Upper lobe of right lung (tissue), 1 donor: ENCODE measurements at regions not wholly inside any gene's neighbourhood (a gene's known extent, or its start where the extent isn't known, plus 50 kb on each side); places are given as distances from the start of the nearest gene placed in this dataset.

Experiments used
- ATAC-seq: fragments of 200-7000 bp; cut with Tn5 transposase; one replicate; pipeline ENCODE4 v1.9.1; 2020; ENCODE audit warnings: mild to moderate bottlenecking, moderate library complexity
- DNase-seq: peaks from one replicate; pipeline ENCODE4 v3.0.0-alpha.2; 2020
- H3K27ac ChIP-seq: fragments of 200-600 bp; one replicate; pipeline ENCODE4 v1.8.0; 2022
- H3K27me3 ChIP-seq: fragments of 200-600 bp; one replicate; pipeline ENCODE4 v1.8.0; 2022; ENCODE audit warnings: mild to moderate bottlenecking
- H3K36me3 ChIP-seq: fragments of 200-600 bp; one replicate; pipeline ENCODE4 v1.8.0; 2022
- H3K4me1 ChIP-seq: fragments of 200-600 bp; one replicate; pipeline ENCODE4 v1.8.0; 2022
- H3K4me3 ChIP-seq: fragments of 200-600 bp; one replicate; pipeline ENCODE4 v1.8.0; 2022; ENCODE audit warnings: mild to moderate bottlenecking
- H3K9me3 ChIP-seq: fragments of 200-600 bp; one replicate; pipeline ENCODE4 v1.8.0; 2022
- intact Hi-C: fragments of 100-400 bp; cut with DNase I; formaldehyde crosslinking; loops from one replicate; pipeline ENCODE4 v1.11.0; 2022
- TF ChIP-seq, protein P1 (sequence below): fragments of 200-600 bp; IDR thresholded peaks from one replicate; pipeline ENCODE4 v1.8.0; 2022; ENCODE audit warnings: antibody characterized with exemption
- donor health status: DM: no; HTN: yes; CAD: no; lungs with severe emphysema.

DNA sequence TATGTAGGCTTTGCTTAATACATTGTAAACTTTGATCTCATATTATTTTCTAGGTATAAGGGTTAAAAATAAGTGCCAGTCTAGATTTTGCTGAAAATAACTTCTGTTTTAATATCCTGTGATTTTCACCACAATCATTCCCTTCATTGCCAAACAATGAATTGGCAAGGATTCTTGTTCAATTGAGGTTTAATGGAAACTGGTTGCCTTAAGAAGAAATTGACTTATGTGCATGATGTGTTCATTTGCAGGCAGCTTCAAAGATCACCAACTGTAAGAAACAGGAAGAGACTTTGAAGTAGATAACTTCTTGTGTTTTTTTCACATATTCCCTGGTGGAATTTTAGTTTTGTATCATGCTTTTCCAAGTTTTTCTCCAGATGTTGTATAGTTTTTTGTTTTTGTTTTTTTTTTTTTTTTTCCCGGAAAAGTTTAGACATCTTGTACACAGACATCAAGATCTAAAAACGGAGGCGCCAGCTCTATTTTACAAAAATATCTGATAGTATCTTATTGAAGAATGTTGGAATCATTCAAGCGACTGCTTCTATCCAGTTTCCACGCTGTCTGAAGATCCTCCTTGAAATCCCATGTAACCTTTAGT lies 108.3 kb downstream of the POSTN start:
- H3K27ac ChIP-seq: no peak overlapping the region
- no peak overlapping the region for H3K4me3 ChIP-seq
- DNase-seq (no peak), ATAC-seq (no peak)
- H3K9me3 ChIP-seq: no peaks in the 10 kb centered on the region
- TF ChIP-seq, protein P1, sequence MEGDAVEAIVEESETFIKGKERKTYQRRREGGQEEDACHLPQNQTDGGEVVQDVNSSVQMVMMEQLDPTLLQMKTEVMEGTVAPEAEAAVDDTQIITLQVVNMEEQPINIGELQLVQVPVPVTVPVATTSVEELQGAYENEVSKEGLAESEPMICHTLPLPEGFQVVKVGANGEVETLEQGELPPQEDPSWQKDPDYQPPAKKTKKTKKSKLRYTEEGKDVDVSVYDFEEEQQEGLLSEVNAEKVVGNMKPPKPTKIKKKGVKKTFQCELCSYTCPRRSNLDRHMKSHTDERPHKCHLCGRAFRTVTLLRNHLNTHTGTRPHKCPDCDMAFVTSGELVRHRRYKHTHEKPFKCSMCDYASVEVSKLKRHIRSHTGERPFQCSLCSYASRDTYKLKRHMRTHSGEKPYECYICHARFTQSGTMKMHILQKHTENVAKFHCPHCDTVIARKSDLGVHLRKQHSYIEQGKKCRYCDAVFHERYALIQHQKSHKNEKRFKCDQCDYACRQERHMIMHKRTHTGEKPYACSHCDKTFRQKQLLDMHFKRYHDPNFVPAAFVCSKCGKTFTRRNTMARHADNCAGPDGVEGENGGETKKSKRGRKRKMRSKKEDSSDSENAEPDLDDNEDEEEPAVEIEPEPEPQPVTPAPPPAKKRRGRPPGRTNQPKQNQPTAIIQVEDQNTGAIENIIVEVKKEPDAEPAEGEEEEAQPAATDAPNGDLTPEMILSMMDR: no peak
- intact Hi-C loops: no loop called here
- H3K27me3 ChIP-seq: no peaks in the 10 kb centered on the region
- no peaks in the 10 kb centered on the region for H3K4me1 ChIP-seq
- H3K36me3 ChIP-seq: no peaks in the 10 kb centered on the region

DNA sequence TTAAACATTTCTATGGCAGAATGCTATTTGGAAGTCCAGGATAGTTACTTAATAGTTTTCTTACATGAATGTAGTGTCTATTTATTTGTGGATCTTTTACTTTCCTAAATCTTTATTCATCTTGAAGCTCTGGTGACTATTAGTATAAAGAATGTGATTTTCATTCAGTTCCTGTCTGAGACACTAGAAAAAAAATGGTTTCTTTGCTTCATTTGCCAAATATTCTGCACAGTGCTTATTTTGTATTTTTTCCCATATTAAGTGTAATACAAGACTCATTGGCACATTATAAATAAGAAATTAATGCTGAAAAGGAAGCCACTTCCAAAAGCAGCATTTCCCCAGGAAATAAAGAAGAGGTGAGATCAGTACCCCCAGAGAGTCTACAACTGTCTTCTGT lies 109.8 kb downstream of the POSTN start:
- no peak for ATAC-seq
- no peak overlapping the region for H3K4me3 ChIP-seq
- H3K27me3 ChIP-seq: no peaks in the 10 kb centered on the region
- no peak for DNase-seq
- no peak overlapping the region for H3K27ac ChIP-seq
- no peaks in the 10 kb centered on the region for H3K4me1 ChIP-seq
- intact Hi-C loops: no loop called here
- H3K36me3 ChIP-seq: no peaks in the 10 kb centered on the region
- H3K9me3 ChIP-seq: no peaks in the 10 kb centered on the region
- TF ChIP-seq, protein P1: no peak

DNA sequence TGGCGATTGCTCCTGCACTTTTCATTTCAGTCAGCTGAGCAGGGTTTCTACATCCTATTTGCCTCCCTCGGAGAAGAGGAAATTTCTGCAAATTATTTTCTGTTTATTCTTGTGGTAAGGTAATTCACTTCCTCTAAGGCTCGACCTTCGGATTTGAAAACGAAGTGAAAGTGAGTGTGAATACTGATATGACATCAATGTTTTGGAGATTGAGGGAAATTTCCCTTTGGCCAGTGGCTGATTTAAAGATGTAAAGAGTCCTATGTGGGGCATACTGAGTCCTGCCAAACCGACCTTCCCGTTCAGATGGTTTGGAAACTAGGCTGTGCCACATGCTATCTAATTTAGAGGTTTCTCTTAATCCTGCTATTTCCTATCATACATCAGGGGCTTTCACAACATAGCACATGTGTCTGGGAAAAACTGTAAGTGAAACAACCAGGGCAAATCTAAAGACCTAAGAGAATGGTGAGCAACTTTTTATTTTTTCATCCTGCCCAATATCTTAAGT lies 112.3 kb downstream of the POSTN start:
- Histone ChIP-seq H3K4me1 (no peaks in the 10 kb centered on the region), H3K27ac (no peak overlapping the region), H3K27me3 (no peaks in the 10 kb centered on the region), H3K36me3 (no peaks in the 10 kb centered on the region), H3K4me3 (no peak overlapping the region), H3K9me3 (no peaks in the 10 kb centered on the region)
- DNase-seq (no peak), ATAC-seq (no peak)
- intact Hi-C loops: no loop called here
- TF ChIP-seq, protein P1: no peak

DNA sequence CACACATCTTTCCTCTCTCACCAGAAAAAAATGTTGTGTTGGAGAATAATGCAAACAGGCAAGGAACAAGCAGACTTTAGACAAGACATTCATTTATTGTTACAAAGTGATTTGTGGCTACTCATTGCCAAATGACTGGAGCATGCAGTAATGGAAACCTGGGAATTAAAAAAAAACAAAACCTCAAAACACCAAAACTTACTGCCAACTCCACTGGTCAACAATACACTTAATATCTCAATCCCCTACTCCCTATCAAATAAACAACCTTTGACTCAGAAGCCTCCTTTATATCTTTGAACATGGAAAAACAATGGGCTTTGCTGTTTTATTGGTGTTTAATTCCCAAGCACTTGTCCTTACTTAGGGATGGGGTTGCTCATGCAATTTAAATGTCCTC lies 112.8 kb downstream of the POSTN start:
- DNase-seq (no peak), ATAC-seq (no peak)
- Histone ChIP-seq H3K9me3 (no peaks in the 10 kb centered on the region), H3K4me1 (no peaks in the 10 kb centered on the region), H3K27ac (no peak overlapping the region), H3K4me3 (no peak overlapping the region), H3K27me3 (no peaks in the 10 kb centered on the region), H3K36me3 (no peaks in the 10 kb centered on the region)
- TF ChIP-seq, protein P1: no peak
- intact Hi-C loops: no loop called here

DNA sequence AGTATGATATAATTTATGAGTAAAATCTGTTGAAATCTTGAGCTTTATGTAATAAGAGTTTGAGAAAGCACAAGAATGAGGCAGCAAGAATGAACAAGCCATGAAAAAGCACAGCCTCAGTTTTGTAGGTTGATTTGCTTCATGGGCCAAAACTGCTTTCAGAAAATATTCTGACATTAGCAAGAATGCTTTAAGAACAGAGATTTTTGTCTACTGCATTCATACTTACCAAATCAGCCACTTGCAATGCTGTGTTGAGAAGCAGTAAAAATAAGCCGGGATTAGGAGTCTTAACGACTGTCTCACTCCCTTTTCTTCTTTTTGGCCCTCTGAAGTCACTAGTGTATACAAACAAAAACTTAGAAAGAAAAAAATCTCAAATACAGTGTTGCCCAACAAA lies 114.5 kb downstream of the POSTN start:
- Histone ChIP-seq H3K9me3 (no peaks in the 10 kb centered on the region), H3K4me1 (no peaks in the 10 kb centered on the region), H3K36me3 (no peaks in the 10 kb centered on the region), H3K27ac (no peak overlapping the region), H3K4me3 (no peak overlapping the region), H3K27me3 (no peaks in the 10 kb centered on the region)
- ATAC-seq (no peak), DNase-seq (no peak)
- TF ChIP-seq, protein P1: no peak
- intact Hi-C loops: no loop called here

DNA sequence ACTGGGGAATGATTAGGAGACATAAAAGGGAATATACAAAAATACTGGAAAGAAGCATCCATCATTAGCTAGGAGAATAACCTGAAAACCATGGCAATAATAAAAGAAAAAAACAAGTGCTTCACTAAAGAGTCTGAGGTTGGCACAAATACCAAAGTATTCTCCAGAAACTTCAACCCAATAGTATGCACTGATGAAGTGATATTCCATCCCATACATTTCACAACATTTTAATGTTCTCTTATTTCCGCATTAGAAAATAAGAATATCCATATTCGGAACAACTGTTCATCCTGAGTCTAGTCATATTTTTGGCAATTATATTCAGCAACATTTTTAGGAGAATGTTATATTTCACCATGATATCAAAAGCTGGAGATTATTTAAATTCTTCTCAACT lies 116.2 kb downstream of the POSTN start:
- TF ChIP-seq, protein P1: no peak
- H3K27ac ChIP-seq: no peak overlapping the region
- ATAC-seq (no peak), DNase-seq (no peak)
- H3K27me3 ChIP-seq: no peaks in the 10 kb centered on the region
- H3K9me3 ChIP-seq: no peaks in the 10 kb centered on the region
- no peaks in the 10 kb centered on the region for H3K36me3 ChIP-seq
- no peak overlapping the region for H3K4me3 ChIP-seq
- no peaks in the 10 kb centered on the region for H3K4me1 ChIP-seq
- intact Hi-C loops: no loop called here
